AG04450 (cell line): ENCODE measurements at regions not wholly inside any gene's neighbourhood (a gene's known extent, or its start where the extent isn't known, plus 50 kb on each side); places are given as distances from the start of the nearest gene placed in this dataset.
A peak's percentile ranks its signal among the peaks of the same experiment; 100 is the strongest.

Experiments used
- CTCF ChIA-PET: fragments of 300-600, 350-600 bp; formaldehyde crosslinking; extraction: SDS; loops from one replicate; lab custom pipeline; 2022; ENCODE audit warnings: antibody characterized with exemption, inconsistent platforms; lab: Charles Lee
- POLR2A ChIA-PET: fragments of 350-600 bp; formaldehyde crosslinking; extraction: SDS; loops from one replicate; lab custom pipeline; 2021; ENCODE audit warnings: antibody characterized with exemption, inconsistent platforms; lab: Yijun Ruan, JAX
- DNase-seq: peaks from one replicate; pipeline ENCODE4 v3.0.0-alpha.2; 2011; ENCODE audit warnings: low read depth, low spot score
- H3K27ac ChIP-seq: one replicate; pipeline ENCODE4 v1.5.1; 2012; ENCODE audit warnings: low read depth, low read length, control low read depth
- H3K27me3 ChIP-seq: one replicate; pipeline ENCODE4 v1.6.0; 2012; ENCODE audit warnings: low read length; ENCODE audit not compliant: control insufficient read depth, insufficient read depth
- H3K4me3 ChIP-seq: 2 replicates; pipeline ENCODE4 v1.5.1; 2011; ENCODE audit warnings: mild to moderate bottlenecking, low read depth, low read length, control low read depth
- H3K9me3 ChIP-seq: 2 replicates; pipeline ENCODE4 v1.5.1; 2012; ENCODE audit warnings: low read length; ENCODE audit not compliant: control insufficient read depth, insufficient read depth
- TF ChIP-seq, protein P1 (sequence below): IDR thresholded peaks from 2 replicates; pipeline ENCODE4 v1.5.1; 2011; ENCODE audit warnings: low read depth, low read length, control low read depth, inconsistent platforms

DNA sequence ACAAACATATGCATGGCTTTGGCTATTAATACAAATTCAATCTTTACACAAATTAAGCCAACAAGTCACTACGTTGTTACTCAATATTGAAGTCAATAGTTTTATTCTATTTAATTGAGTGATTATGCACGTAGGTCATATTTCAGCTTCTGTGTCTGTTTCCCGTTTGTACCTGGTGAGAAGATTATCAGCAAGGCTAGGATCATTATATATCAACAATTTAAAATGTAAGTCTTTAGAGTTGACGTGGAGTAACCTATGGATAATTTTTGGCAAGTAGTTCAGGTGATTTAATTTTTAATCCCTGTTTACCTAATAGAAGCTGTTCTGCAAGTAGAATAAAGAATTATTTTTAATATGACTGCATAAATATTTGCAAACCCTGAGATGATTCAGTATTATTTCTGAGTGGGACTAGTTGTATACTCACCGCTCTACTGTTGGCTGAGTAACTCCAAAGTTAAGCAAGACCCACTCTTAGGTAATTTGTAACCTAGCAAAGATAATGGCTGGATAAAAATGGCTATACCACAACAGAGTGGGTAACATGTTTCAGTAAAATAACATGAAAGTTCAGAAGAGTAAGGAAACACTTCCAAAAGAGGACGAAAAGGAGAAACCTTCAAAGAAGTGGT, 161.0 kb downstream of the HGF start:
- Histone ChIP-seq H3K27ac (no peak overlapping the region), H3K9me3 (peaks cover 5% of the 10 kb centered on the region), H3K4me3 (no peak overlapping the region), H3K27me3 (no peaks in the 10 kb centered on the region)
- CTCF ChIA-PET = no interaction called here
- DNase-seq = no peak
- POLR2A ChIA-PET = no interaction called here
- TF ChIP-seq, protein P1, sequence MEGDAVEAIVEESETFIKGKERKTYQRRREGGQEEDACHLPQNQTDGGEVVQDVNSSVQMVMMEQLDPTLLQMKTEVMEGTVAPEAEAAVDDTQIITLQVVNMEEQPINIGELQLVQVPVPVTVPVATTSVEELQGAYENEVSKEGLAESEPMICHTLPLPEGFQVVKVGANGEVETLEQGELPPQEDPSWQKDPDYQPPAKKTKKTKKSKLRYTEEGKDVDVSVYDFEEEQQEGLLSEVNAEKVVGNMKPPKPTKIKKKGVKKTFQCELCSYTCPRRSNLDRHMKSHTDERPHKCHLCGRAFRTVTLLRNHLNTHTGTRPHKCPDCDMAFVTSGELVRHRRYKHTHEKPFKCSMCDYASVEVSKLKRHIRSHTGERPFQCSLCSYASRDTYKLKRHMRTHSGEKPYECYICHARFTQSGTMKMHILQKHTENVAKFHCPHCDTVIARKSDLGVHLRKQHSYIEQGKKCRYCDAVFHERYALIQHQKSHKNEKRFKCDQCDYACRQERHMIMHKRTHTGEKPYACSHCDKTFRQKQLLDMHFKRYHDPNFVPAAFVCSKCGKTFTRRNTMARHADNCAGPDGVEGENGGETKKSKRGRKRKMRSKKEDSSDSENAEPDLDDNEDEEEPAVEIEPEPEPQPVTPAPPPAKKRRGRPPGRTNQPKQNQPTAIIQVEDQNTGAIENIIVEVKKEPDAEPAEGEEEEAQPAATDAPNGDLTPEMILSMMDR = no peak

DNA sequence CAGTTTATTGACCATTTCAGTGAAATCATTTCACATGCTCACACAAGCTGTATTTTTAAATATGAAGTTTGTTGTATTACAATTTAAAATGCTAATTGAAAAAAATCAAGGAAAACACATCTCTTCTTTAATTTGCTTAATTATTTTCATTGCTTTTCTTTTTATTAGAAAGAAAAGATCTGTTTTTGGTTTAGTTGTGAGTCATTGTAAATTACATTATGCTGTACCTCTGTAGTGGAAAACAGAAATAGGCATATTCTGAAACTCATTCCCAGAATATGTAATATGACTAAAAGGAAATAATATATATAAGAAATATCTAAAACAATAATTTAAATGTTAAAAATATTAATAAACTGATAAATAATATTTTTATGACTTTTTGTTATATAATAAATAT, 161.9 kb downstream of the HGF start:
- DNase-seq = no peak
- TF ChIP-seq, protein P1 = no peak
- ChIA-PET CTCF (no interaction called here), POLR2A (no interaction called here)
- H3K4me3 ChIP-seq = no peak overlapping the region
- H3K27ac ChIP-seq = no peak overlapping the region
- H3K9me3 ChIP-seq = peaks cover 5% of the 10 kb centered on the region
- H3K27me3 ChIP-seq = no peaks in the 10 kb centered on the region

DNA sequence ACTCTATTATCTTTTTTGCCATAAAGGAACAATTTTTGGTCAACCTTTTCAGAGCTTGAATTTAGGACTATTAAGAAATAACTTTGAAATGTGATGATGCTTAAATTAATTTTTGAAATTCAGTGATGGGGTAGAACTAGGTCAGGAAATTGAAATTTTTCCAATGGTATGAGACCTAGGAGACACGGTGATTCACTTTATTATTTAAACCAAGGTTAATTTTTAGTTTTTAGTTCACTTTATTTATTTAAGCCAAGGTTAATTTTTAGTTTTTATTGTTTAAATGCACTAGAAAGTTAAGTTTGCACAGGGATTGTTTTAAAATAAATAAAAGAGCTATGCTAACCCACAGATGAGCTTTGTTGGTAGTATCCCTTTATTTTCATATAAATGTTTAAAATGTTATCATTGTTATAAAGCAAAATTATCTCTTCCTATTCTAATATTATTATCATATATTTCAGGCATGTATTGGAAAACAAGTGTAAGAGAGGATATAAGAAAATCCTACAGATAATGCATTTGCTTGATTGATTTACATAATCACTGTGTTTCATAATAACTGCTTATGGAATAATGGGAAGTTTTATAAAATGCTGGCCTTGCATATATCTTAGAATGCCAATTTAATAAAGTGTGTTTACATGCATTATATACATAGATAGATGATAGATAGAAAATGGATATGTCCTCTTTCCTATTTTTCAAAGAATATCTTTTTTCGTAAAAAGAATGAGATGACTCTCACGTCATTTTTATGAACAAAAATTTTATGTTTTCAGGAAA, 163.6 kb downstream of the HGF start:
- no peak overlapping the region for H3K27ac ChIP-seq
- DNase-seq = no peak
- POLR2A ChIA-PET = interaction anchor here (0.5 kb wide), 1 partner anchor 636 kb away, joined by 4 read pairs; no protein-coding TSS in a partner anchor
- CTCF ChIA-PET = interaction anchor here (0.7 kb wide), 1 partner anchor 105 kb away, joined by 3 read pairs; no protein-coding TSS in a partner anchor
- TF ChIP-seq, protein P1 = no peak
- H3K9me3 ChIP-seq = peaks cover 5% of the 10 kb centered on the region
- no peak overlapping the region for H3K4me3 ChIP-seq
- H3K27me3 ChIP-seq = no peaks in the 10 kb centered on the region

DNA sequence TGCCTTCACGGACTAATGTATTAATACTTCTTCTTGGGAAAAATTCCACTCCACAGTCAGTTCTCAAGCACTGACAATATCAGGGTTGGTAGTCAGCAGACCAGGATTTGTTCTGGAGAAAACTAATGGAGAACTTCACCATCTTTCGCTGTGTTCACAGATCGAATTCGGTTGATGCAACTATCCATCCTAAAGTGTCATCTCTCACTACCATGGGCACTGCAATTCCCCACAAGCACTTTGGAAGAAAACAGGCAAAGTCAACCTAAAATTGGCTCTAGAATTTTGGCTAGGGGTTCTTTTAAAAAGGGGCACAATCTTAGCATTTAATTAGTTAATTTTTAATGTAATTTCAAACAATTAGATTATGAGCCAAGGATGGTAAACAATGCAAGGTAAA, 164.4 kb downstream of the HGF start:
- no peak for DNase-seq
- ChIA-PET CTCF (interaction anchor here (0.8 kb wide), 1 partner anchor 8 kb away, joined by 3 read pairs; no protein-coding TSS in a partner anchor), POLR2A (no interaction called here)
- Histone ChIP-seq H3K27ac (no peak overlapping the region), H3K9me3 (no peaks in the 10 kb centered on the region), H3K27me3 (no peaks in the 10 kb centered on the region), H3K4me3 (no peak overlapping the region)
- TF ChIP-seq, protein P1 = no peak

DNA sequence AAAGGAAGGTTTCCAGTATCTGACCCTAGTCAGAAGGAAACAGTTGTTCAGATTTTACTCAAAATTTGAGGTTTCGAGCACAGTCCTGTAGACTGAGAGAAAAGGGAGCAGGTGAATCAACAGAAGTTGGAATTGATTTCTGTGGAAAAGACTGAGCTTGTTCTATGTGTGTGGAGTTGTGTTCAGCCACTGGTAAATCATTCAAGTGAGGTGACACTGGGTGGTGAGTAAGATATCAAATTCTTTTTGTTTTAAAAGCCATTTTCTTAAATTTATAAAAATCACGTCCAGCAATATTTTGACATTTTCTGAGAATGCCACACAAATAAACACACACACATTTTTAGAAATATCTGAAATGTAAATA, 165.1 kb downstream of the HGF start:
- ChIA-PET POLR2A (no interaction called here), CTCF (interaction anchor here (0.8 kb wide), 2 partner anchors 9 to 104 kb away, joined by 3 read pairs; no protein-coding TSS in a partner anchor)
- TF ChIP-seq, protein P1 = no peak
- H3K4me3 ChIP-seq = no peak overlapping the region
- peak overlapping the region; percentile 3 for H3K27ac ChIP-seq
- no peak for DNase-seq
- H3K9me3 ChIP-seq = no peaks in the 10 kb centered on the region
- H3K27me3 ChIP-seq = no peaks in the 10 kb centered on the region
